Body of pancreas (tissue), 4 donors: ENCODE measurements at regions not wholly inside any gene's neighbourhood (a gene's known extent, or its start where the extent isn't known, plus 50 kb on each side); places are given as distances from the start of the nearest gene placed in this dataset.

Experiments
- CTCF ChIP-seq, 7 experiments: fragments of 450-650 bp in 4 of 7; fragments of 200-600 bp in 3 of 7; sonication (generic) in 3 of 7; IDR thresholded peaks; one replicate each; pipeline ENCODE4 v1.5.1; 2016 to 2019; ENCODE audit warnings: antibody characterized with exemption in 7 of 7
- POLR2A ChIP-seq, 3 donors: fragments of 450-650 bp; IDR thresholded peaks; one replicate each; pipeline ENCODE4 v1.6.1; 2016; ENCODE audit warnings: antibody characterized with exemption in 3 of 3, mild to moderate bottlenecking in 2 of 3

GRCh38 chr1:14273811-14274210, 324.7 kb upstream of the KAZN start:
- TF ChIP-seq CTCF (IDR thresholded peaks at IDR 0.05) (no peak), POLR2A (IDR thresholded peaks at IDR 0.05) (no peak)
